ENCODE measurements at regions not wholly inside any gene's neighbourhood (a gene's known extent, or its start where the extent isn't known, plus 50 kb on each side); places are given as distances from the start of the nearest gene placed in this dataset.

DNA sequence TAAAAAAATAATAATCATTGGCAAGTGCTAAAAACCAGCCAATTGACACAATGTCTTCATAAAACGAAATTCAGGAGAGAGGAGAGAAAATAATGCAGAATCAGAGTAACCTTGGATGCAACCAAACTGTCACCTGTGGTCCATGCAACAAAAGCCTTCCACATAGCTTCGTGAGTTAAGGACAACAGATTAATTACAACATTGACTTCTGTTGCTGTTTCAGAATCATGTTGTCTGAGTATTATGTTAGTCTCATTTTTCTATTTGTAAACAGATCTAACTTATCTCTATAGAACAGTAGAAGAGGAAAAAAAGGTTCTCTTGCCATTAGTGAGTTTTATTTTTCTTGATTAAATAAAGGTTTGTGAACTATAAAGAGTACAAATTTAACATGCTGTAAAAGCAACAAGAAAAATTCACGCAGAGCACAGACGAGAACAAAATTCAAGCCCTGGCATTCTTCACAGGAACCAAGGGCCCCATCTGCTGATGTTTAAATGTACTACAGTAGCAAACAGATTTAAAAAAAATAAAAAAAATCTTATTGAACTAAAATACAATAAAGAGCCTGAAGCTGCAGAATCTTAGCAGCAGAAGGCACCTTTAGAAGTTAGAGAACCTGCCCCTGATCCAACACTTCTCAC is 381.1 kb upstream of the PKN2 start (continued):
- TF ChIP-seq ATF7 (IDR thresholded peaks at IDR 0.05; ENCODE audit: low read depth) = no peak

GRCh38 chr1:88311265-88311664 is 372.8 kb upstream of the PKN2 start:
- ChIA-PET SMC1A (ENCODE audit: uncharacterized antibody, unreplicated experiment) (interaction anchor here (1.3 kb wide), 1 partner anchor 13 kb away, joined by 3 read pairs; no protein-coding TSS in a partner anchor), CTCF (no interaction called here), POLR2A (no interaction called here), RAD21 (ENCODE audit: unreplicated experiment) (no interaction called here)
- TF ChIP-seq, protein P1, sequence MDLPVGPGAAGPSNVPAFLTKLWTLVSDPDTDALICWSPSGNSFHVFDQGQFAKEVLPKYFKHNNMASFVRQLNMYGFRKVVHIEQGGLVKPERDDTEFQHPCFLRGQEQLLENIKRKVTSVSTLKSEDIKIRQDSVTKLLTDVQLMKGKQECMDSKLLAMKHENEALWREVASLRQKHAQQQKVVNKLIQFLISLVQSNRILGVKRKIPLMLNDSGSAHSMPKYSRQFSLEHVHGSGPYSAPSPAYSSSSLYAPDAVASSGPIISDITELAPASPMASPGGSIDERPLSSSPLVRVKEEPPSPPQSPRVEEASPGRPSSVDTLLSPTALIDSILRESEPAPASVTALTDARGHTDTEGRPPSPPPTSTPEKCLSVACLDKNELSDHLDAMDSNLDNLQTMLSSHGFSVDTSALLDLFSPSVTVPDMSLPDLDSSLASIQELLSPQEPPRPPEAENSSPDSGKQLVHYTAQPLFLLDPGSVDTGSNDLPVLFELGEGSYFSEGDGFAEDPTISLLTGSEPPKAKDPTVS (IDR thresholded peaks at IDR 0.05; ENCODE audit: low read depth, low read length) = no peak
- TF ChIP-seq KAT2A (conservative IDR thresholded peaks at IDR 0.05; ENCODE audit: control insufficient read depth, low read depth, low read length) = no peak
- no peak for TF ChIP-seq PRDM15 (CRISPR knock-in tag; IDR thresholded peaks at IDR 0.05)
- no peak for TF ChIP-seq DPF2 (IDR thresholded peaks at IDR 0.05)
- TF ChIP-seq NR2F1 (conservative IDR thresholded peaks at IDR 0.05) = no peak
- TF ChIP-seq HDGF (IDR thresholded peaks at IDR 0.05) = no peak
- TF ChIP-seq POU2F2 (IDR thresholded peaks at IDR 0.05; ENCODE audit: borderline replicate concordance, low read depth, low read length) = no peak
- TF ChIP-seq, protein P2, sequence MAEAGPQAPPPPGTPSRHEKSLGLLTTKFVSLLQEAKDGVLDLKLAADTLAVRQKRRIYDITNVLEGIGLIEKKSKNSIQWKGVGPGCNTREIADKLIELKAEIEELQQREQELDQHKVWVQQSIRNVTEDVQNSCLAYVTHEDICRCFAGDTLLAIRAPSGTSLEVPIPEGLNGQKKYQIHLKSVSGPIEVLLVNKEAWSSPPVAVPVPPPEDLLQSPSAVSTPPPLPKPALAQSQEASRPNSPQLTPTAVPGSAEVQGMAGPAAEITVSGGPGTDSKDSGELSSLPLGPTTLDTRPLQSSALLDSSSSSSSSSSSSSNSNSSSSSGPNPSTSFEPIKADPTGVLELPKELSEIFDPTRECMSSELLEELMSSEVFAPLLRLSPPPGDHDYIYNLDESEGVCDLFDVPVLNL (IDR thresholded peaks at IDR 0.05; ENCODE audit: low read depth, low read length) = no peak
- TF ChIP-seq MTA2 (IDR thresholded peaks at IDR 0.05; ENCODE audit: low read depth) = no peak
- no peak for TF ChIP-seq RELA (IDR thresholded peaks at IDR 0.05; ENCODE audit: borderline replicate concordance, partially characterized antibody)
- TF ChIP-seq HCFC1 (IDR thresholded peaks at IDR 0.05; ENCODE audit: low read length) = no peak
- no peak for TF ChIP-seq WRNIP1 (IDR thresholded peaks at IDR 0.05; ENCODE audit: borderline replicate concordance, low read depth, low read length)
- TF ChIP-seq RAD51 (IDR thresholded peaks at IDR 0.05) = no peak
- no peak for TF ChIP-seq KDM1A (IDR thresholded peaks at IDR 0.05; ENCODE audit: borderline replicate concordance)
- no peak for TF ChIP-seq STAT1 (conservative IDR thresholded peaks at IDR 0.05)
- ATAC-seq = no peak
- intact Hi-C loops (cut with micrococcal nuclease; ENCODE audit: unreplicated experiment) (no loop called here), in situ Hi-C loops (cut with MboI) (no loop called here)
- Histone ChIP-seq H3K4me1 (ENCODE audit: control insufficient read depth, insufficient read depth, low read length) (no peaks in the 10 kb centered on the region), H3K9ac (ENCODE audit: control insufficient read depth, insufficient read depth, low read length) (no peak overlapping the region), H3K27me3 (replicated peaks in 1 of 2; ENCODE audit: control insufficient read depth in 2 of 2, insufficient read depth in 2 of 2, low read length in 1 of 2) (no peaks in the 10 kb centered on the region), H2AFZ (ENCODE audit: control insufficient read depth, low read depth, low read length) (no peak overlapping the region), H4K20me1 (ENCODE audit: control insufficient read depth, insufficient read depth) (no peaks in the 10 kb centered on the region), H3K36me3 (ENCODE audit: control insufficient read depth in 2 of 2, insufficient read depth in 2 of 2, low read length in 1 of 2) (no peaks in the 10 kb centered on the region), H3K4me3 (no peak overlapping the region), H3K79me2 (ENCODE audit: control insufficient read depth, insufficient read depth, low read length) (no peaks in the 10 kb centered on the region), H3K4me2 (ENCODE audit: control insufficient read depth, insufficient read depth) (no peak overlapping the region), H3K27ac (ENCODE audit: control insufficient read depth, insufficient read depth) (no peak overlapping the region), H3K9me3 (replicated peaks; ENCODE audit: control insufficient read depth, insufficient read depth, low read length) (no peaks in the 10 kb centered on the region)
- no peak for FAIRE-seq
- DNase-seq (ENCODE audit: low read depth, low spot score) = no peak
- no TSS peak for BruUV-seq (replicated peaks)
- 26% methylated on average over 1 of the region's 1 CpG for WGBS (ENCODE audit: insufficient coverage, insufficient replicate concordance, low lambda C conversion rate, missing lambda C conversion rate)

Measured in GM12878 (cell line).